RWPE2 (cell line): ENCODE measurements at regions not wholly inside any gene's neighbourhood (a gene's known extent, or its start where the extent isn't known, plus 50 kb on each side); places are given as distances from the start of the nearest gene placed in this dataset.
"Not testable (repeated sequence)": the region's sequence is repeated elsewhere in the genome, so short reads cannot be mapped to it uniquely, and the experiment has no call there.

ENCODE experiments used
- ATAC-seq: fragments of 200-7000 bp; cut with Tn5 transposase; 3 replicates; pipeline ENCODE4 v1.9.1; 2021; ENCODE audit warnings: low read depth
- DNase-seq: peaks from one replicate; pipeline ENCODE4 v3.0.0-alpha.2; 2020; ENCODE audit warnings: low spot score
- H3K27ac ChIP-seq: fragments of 450-650 bp; 2 replicates; pipeline ENCODE4 v1.5.1; 2017; ENCODE audit warnings: mild to moderate bottlenecking; ENCODE audit not compliant: poor library complexity, severe bottlenecking
- H3K27me3 ChIP-seq: fragments of 250-450 bp; sonication (Bioruptor Pico); 2 replicates; pipeline ENCODE4 v1.5.1; 2021; ENCODE audit warnings: mild to moderate bottlenecking, moderate library complexity; ENCODE audit not compliant: insufficient read depth, poor library complexity, severe bottlenecking
- H3K36me3 ChIP-seq: fragments of 250-450 bp; sonication (Bioruptor Pico); 2 replicates; pipeline ENCODE4 v1.5.1; 2020; ENCODE audit warnings: low read depth, mild to moderate bottlenecking, moderate library complexity
- H3K4me1 ChIP-seq: fragments of 250-450 bp; sonication (Bioruptor Pico); 2 replicates; pipeline ENCODE4 v1.5.1; 2021; ENCODE audit warnings: mild to moderate bottlenecking, moderate library complexity; ENCODE audit not compliant: insufficient read depth, poor library complexity, severe bottlenecking
- H3K4me3 ChIP-seq: fragments of 250-450 bp; sonication (Bioruptor Pico); 2 replicates; pipeline ENCODE4 v1.5.1; 2021; ENCODE audit warnings: mild to moderate bottlenecking, moderate library complexity; ENCODE audit not compliant: severe bottlenecking
- H3K9me3 ChIP-seq: fragments of 250-450 bp; sonication (Bioruptor Pico); 2 replicates; pipeline ENCODE4 v1.5.1; 2021; ENCODE audit warnings: mild to moderate bottlenecking, moderate library complexity; ENCODE audit not compliant: severe bottlenecking
- CTCF ChIP-seq: fragments of 450-650 bp; IDR thresholded peaks from one replicate; pipeline ENCODE4 v1.5.1; 2017; ENCODE audit warnings: mild to moderate bottlenecking, moderate library complexity; ENCODE audit not compliant: poor library complexity, severe bottlenecking

DNA sequence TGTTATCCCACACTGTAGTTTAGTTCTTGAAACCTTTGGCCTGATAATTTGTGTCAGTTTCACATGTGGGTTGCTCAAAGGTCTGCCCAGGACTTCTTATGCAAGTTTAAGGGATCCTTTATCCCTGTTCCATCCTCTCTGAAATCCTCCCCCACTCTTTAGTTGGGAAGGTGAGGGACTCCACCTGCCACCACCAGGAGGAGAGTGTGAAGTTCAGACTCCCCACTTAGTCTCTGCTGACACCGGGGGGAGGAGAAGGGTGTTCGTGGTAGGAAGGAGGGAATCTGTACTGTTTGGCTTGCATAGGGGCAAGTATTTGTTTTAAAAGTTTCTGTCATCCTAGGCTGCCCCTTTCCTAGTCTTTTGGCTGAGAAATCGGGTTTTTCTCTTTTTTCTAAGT lies 211.8 kb downstream of the PPP4R3C start:
- no peak for DNase-seq
- no peaks in the 10 kb centered on the region for H3K9me3 ChIP-seq
- no peaks in the 10 kb centered on the region for H3K4me1 ChIP-seq
- H3K27ac ChIP-seq: no peak overlapping the region
- ATAC-seq: no peak
- TF ChIP-seq CTCF: no peak
- H3K4me3 ChIP-seq: no peak overlapping the region
- no peaks in the 10 kb centered on the region for H3K27me3 ChIP-seq
- no peaks in the 10 kb centered on the region for H3K36me3 ChIP-seq

DNA sequence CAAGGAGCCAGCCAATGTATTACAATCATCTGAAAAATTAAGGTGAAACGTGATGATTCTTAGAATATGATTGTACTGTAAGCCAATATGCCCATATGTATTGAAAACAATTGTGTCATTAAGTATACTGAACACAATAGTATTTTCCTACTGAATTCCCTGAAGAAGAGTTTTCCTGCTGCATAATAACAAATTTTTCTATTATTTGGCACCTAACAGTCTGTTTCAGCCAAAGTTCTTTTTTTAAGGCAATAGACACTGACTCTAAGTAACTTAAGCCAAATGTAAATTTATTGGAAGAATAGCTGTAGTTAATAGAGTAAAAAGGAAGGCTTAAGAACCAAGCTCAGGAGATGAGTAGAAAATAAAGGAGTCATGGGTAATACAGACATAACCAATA lies 220.6 kb downstream of the PPP4R3C start:
- no peak for TF ChIP-seq CTCF
- no peak overlapping the region for H3K27ac ChIP-seq
- H3K4me3 ChIP-seq: no peak overlapping the region
- H3K9me3 ChIP-seq: no peaks in the 10 kb centered on the region
- ATAC-seq (no peak), DNase-seq (no peak)
- H3K27me3 ChIP-seq: no peaks in the 10 kb centered on the region
- no peaks in the 10 kb centered on the region for H3K4me1 ChIP-seq
- no peaks in the 10 kb centered on the region for H3K36me3 ChIP-seq

GRCh38 chrX:27241981-27242380 lies 221.2 kb downstream of the PPP4R3C start:
- Histone ChIP-seq H3K27ac (no peak overlapping the region), H3K9me3 (no peaks in the 10 kb centered on the region), H3K36me3 (no peaks in the 10 kb centered on the region), H3K27me3 (no peaks in the 10 kb centered on the region), H3K4me3 (no peak overlapping the region), H3K4me1 (no peaks in the 10 kb centered on the region)
- no peak for TF ChIP-seq CTCF
- no peak for ATAC-seq
- no peak for DNase-seq

- not testable (repeated sequence) for H3K9me3 ChIP-seq, DNase-seq, H3K4me3 ChIP-seq, H3K27me3 ChIP-seq, H3K36me3 ChIP-seq, H3K27ac ChIP-seq, ATAC-seq, H3K4me1 ChIP-seq
Observed at GRCh38 chrX:27240042-27240441, 223.1 kb downstream of the PPP4R3C start.

DNA sequence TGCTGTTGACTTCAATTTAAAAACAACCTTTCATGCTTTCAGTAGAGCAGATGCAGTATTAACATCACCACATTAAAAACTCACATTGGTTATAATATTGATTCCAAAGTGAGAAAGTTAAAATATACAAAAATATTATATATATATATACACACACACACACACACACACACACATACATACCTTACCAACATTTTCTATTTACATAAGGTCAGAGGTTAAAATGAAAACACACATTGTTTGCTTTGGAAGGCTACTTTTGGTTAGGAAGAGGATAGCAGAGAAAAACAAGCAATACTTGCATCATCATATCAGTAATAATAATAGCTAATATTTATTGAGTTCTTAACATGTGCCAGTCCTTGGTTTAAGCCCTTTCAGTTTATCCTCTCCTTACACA lies 226.5 kb downstream of the PPP4R3C start:
- no peaks in the 10 kb centered on the region for H3K36me3 ChIP-seq
- no peak for DNase-seq
- H3K27ac ChIP-seq: no peak overlapping the region
- no peak for ATAC-seq
- H3K4me3 ChIP-seq: no peak overlapping the region
- no peak for TF ChIP-seq CTCF
- no peaks in the 10 kb centered on the region for H3K4me1 ChIP-seq
- H3K9me3 ChIP-seq: no peaks in the 10 kb centered on the region
- no peaks in the 10 kb centered on the region for H3K27me3 ChIP-seq
